GF-D8 (cell line): ENCODE measurements at regions not wholly inside any gene's neighbourhood (a gene's known extent, or its start where the extent isn't known, plus 50 kb on each side); places are given as distances from the start of the nearest gene placed in this dataset.

Experiments used
- DNase-seq: peaks from one replicate; lab custom pipeline; 2025; lab: John Stamatoyannopoulos, UW

GRCh38 chr13:103130681-103131210 lies 64.5 kb upstream of the SLC10A2 start:
- no peak for DNase-seq

- DNase-seq: no peak
Measured at GRCh38 chr13:103130146-103130545, 63.9 kb upstream of the SLC10A2 start.
